H1 (cell line): ENCODE measurements at regions not wholly inside any gene's neighbourhood (a gene's known extent, or its start where the extent isn't known, plus 50 kb on each side); places are given as distances from the start of the nearest gene placed in this dataset.

ENCODE experiments used
- CTCF ChIA-PET: fragments of 300-600 bp; sonication (Branson Sonifier 250); formaldehyde crosslinking; loops from one replicate; lab custom pipeline; 2021; ENCODE audit not compliant: partially characterized antibody; lab: Charles Lee
- POLR2A ChIA-PET: fragments of 300-600 bp; sonication (Branson Sonifier 250); formaldehyde crosslinking; loops from one replicate; lab custom pipeline; 2021; ENCODE audit warnings: inconsistent platforms; ENCODE audit not compliant: partially characterized antibody; lab: Charles Lee
- DNase-seq, 2 experiments: peaks; one replicate each; pipeline versions ENCODE4 v3.0.0 to v3.0.0-alpha.2; 2010 to 2022; ENCODE audit warnings: low spot score in 2 of 2, low read depth in 1 of 2, mixed read lengths in 1 of 2
- FAIRE-seq: peaks from 2 replicates; lab custom pipeline; 2011; peaks lifted over from hg19 to GRCh38; lab: Jason Lieb, UNC
- H2AFZ ChIP-seq: 2 replicates; pipeline ENCODE4 v1.8.1; 2012; ENCODE audit warnings: low read length, inconsistent platforms
- H2AK5ac ChIP-seq: 2 replicates; pipeline ENCODE4 v1.6.1; 2013; ENCODE audit warnings: low read depth, low read length
- H2BK120ac ChIP-seq: replicated peaks from 2 replicates; pipeline ENCODE3; 2013; ENCODE audit warnings: low read depth, low read length, inconsistent platforms
- H2BK12ac ChIP-seq: 2 replicates; pipeline ENCODE4 v1.6.1; 2013; ENCODE audit warnings: low read depth, low read length
- H2BK15ac ChIP-seq: 2 replicates; pipeline ENCODE4 v1.6.1; 2013; ENCODE audit warnings: low read length
- H2BK20ac ChIP-seq: 2 replicates; pipeline ENCODE4 v1.6.1; 2013; ENCODE audit warnings: low read length
- H2BK5ac ChIP-seq: 2 replicates; pipeline ENCODE4 v1.6.1; 2013; ENCODE audit warnings: low read depth, low read length
- H3K14ac ChIP-seq: 2 replicates; pipeline ENCODE4 v1.6.1; 2013; ENCODE audit warnings: inconsistent platforms; ENCODE audit not compliant: insufficient read length
- H3K18ac ChIP-seq: 2 replicates; pipeline ENCODE4 v1.6.1; 2013; ENCODE audit warnings: low read length; ENCODE audit errors: extremely low read depth
- H3K23ac ChIP-seq: 2 replicates; pipeline ENCODE4 v1.6.1; 2013; ENCODE audit warnings: inconsistent platforms; ENCODE audit not compliant: insufficient read length
- H3K23me2 ChIP-seq: 2 replicates; pipeline ENCODE4 v1.6.1; 2013; ENCODE audit warnings: low read depth, low read length
- H3K27ac ChIP-seq: 2 replicates; pipeline ENCODE4 v1.6.1; 2011; ENCODE audit warnings: low read depth, low read length, inconsistent platforms
- H3K27me3 ChIP-seq, 4 experiments: replicated peaks in 1 of 4; 1 replicate in 1 of 4; 2 replicates in 3 of 4; pipeline versions ENCODE4 v1.6.1 to v1.8.1; 2011 to 2013; ENCODE audit warnings: low read length in 3 of 4, mild to moderate bottlenecking in 3 of 4, inconsistent platforms in 2 of 4, mixed read lengths in 2 of 4, moderate library complexity in 1 of 4; ENCODE audit not compliant: control insufficient read depth in 3 of 4, insufficient read depth in 3 of 4; ENCODE audit errors: extremely low read depth in 1 of 4
- H3K36me3 ChIP-seq, 4 experiments: 2 replicates each; pipeline versions ENCODE4 v1.6.1 to v1.8.1; 2011 to 2013; ENCODE audit warnings: mild to moderate bottlenecking in 4 of 4, low read length in 3 of 4, moderate library complexity in 2 of 4, control low read depth in 1 of 4, inconsistent platforms in 1 of 4; ENCODE audit not compliant: insufficient read depth in 4 of 4, control insufficient read depth in 2 of 4
- H3K4ac ChIP-seq: replicated peaks from 2 replicates; pipeline ENCODE3; 2013; ENCODE audit warnings: low read length, low read depth, mixed read lengths, inconsistent platforms; ENCODE audit not compliant: insufficient read length
- H3K4me1 ChIP-seq, 4 experiments: replicated peaks in 1 of 4; 1 replicate in 1 of 4; 2 replicates in 3 of 4; pipeline versions ENCODE4 v1.6.1 to v1.8.1; 2011 to 2013; ENCODE audit warnings: low read length in 3 of 4, inconsistent platforms in 2 of 4, mixed read lengths in 1 of 4; ENCODE audit not compliant: insufficient read depth in 4 of 4, control insufficient read depth in 3 of 4
- H3K4me2 ChIP-seq, 2 experiments: 2 replicates each; pipeline versions ENCODE4 v1.6.1 to v1.8.1; 2011 to 2013; ENCODE audit warnings: low read depth in 2 of 2, low read length in 2 of 2, control low read depth in 1 of 2, inconsistent platforms in 1 of 2, mild to moderate bottlenecking in 1 of 2; ENCODE audit not compliant: insufficient read depth in 1 of 2
- H3K4me3 ChIP-seq, 4 experiments: fragments of 200-600, 300-600 bp in 1 of 4; sonication (generic), shearing (Covaris generic), sonication (Bioruptor Twin) in 1 of 4; 2 replicates each; pipeline versions ENCODE4 v1.5.1 to v1.8.1; 2011 to 2016; ENCODE audit warnings: low read length in 4 of 4, low read depth in 3 of 4, control low read depth in 2 of 4, inconsistent platforms in 2 of 4, mild to moderate bottlenecking in 2 of 4, mixed read lengths in 1 of 4, moderate library complexity in 1 of 4; ENCODE audit not compliant: insufficient read depth in 2 of 4; ENCODE audit errors: extremely low read depth in 1 of 4
- H3K56ac ChIP-seq: replicated peaks from 2 replicates; pipeline ENCODE3; 2013; ENCODE audit warnings: low read depth, mild to moderate bottlenecking, mixed read lengths, low read length, inconsistent platforms; ENCODE audit not compliant: insufficient read length
- H3K79me1 ChIP-seq: 2 replicates; pipeline ENCODE4 v1.6.1; 2013; ENCODE audit warnings: low read depth, low read length, control low read depth
- H3K79me2 ChIP-seq, 2 experiments: 2 replicates each; pipeline versions ENCODE4 v1.6.1 to v1.8.1; 2012 to 2013; ENCODE audit warnings: low read length in 2 of 2, mild to moderate bottlenecking in 2 of 2, inconsistent platforms in 1 of 2; ENCODE audit not compliant: insufficient read depth in 2 of 2, control insufficient read depth in 1 of 2
- H3K9ac ChIP-seq, 4 experiments: replicated peaks in 1 of 4; 1 replicate in 1 of 4; 2 replicates in 3 of 4; pipeline versions ENCODE4 v1.6.1 to v1.8.1; 2011 to 2013; ENCODE audit warnings: low read depth in 3 of 4, low read length in 3 of 4, control low read depth in 2 of 4, mild to moderate bottlenecking in 2 of 4, moderate library complexity in 2 of 4, inconsistent platforms in 1 of 4; ENCODE audit errors: extremely low read depth in 1 of 4
- H3K9me3 ChIP-seq, 2 experiments: 2 replicates each; pipeline versions ENCODE4 v1.6.1 to v1.8.1; 2012 to 2013; ENCODE audit warnings: mild to moderate bottlenecking in 2 of 2, moderate library complexity in 2 of 2, control low read depth in 1 of 2, inconsistent platforms in 1 of 2, low read depth in 1 of 2, low read length in 1 of 2, mixed read lengths in 1 of 2; ENCODE audit not compliant: insufficient read depth in 2 of 2
- H4K20me1 ChIP-seq, 2 experiments: replicated peaks in 1 of 2; 2 replicates each; pipeline versions ENCODE3 to v1.8.1; 2011 to 2013; ENCODE audit warnings: inconsistent platforms in 2 of 2, low read length in 2 of 2, mild to moderate bottlenecking in 1 of 2; ENCODE audit not compliant: insufficient read depth in 2 of 2, control insufficient read depth in 1 of 2
- H4K5ac ChIP-seq: 2 replicates; pipeline ENCODE4 v1.6.1; 2013; ENCODE audit warnings: low read length, low read depth, mixed read lengths, inconsistent platforms; ENCODE audit not compliant: insufficient read length
- H4K8ac ChIP-seq: 2 replicates; pipeline ENCODE4 v1.8.0; 2013; ENCODE audit warnings: mild to moderate bottlenecking, moderate library complexity, low read length, inconsistent platforms; ENCODE audit not compliant: insufficient read depth; ENCODE audit errors: extremely low read depth
- H4K91ac ChIP-seq: replicated peaks from 2 replicates; pipeline ENCODE3; 2013; ENCODE audit warnings: low read length, mixed read lengths, inconsistent platforms; ENCODE audit not compliant: insufficient read length
- WGBS, 2 experiments: shearing (Covaris generic) in 1 of 2; methylation state at CpG; one replicate each; pipeline versions ENCODE4 v1.1.6 to v1.1.7; 2013 to 2015; ENCODE audit warnings: low lambda C conversion rate in 2 of 2, mixed read lengths in 2 of 2, inconsistent platforms in 1 of 2, low coverage in 1 of 2, missing lambda C conversion rate in 1 of 2; ENCODE audit not compliant: insufficient replicate concordance in 2 of 2, insufficient coverage in 1 of 2, insufficient read length in 1 of 2; ENCODE audit errors: extremely low coverage in 1 of 2, missing lambda C conversion rate in 1 of 2; 5-methylcytosine and 5-hydroxymethylcytosine counted together
- TF ChIP-seq, protein P1 (sequence below): fragments of 300-600 bp; sonication (generic); IDR thresholded peaks from 2 replicates; pipeline ENCODE4 v1.7.1; 2012; ENCODE audit warnings: low read length, moderate library complexity, mild to moderate bottlenecking, inconsistent platforms; ENCODE audit not compliant: insufficient replicate concordance

DNA sequence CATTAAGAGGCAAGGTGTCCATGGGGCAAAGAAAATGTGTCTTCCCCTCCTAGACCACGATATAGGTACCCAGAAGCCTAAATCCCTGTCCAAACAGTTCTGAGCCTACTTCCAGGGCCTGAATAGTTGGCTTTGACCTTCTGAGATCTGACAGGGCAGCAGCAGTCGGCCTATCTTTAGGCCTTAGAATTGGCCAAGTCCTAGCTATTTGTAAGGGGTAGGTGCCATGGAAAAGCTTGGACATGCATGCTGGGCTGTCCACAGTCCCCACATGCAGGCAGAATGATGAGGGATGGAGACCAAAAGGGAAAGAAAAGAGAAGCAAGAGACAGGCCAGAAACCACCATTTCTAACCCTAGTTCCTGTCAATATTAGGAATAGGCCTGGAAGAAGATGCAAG is 346.1 kb downstream of the ANXA1 start:
- FAIRE-seq, result no peak
- no peak overlapping the region for H3K4me3 ChIP-seq
- TF ChIP-seq, protein P1, sequence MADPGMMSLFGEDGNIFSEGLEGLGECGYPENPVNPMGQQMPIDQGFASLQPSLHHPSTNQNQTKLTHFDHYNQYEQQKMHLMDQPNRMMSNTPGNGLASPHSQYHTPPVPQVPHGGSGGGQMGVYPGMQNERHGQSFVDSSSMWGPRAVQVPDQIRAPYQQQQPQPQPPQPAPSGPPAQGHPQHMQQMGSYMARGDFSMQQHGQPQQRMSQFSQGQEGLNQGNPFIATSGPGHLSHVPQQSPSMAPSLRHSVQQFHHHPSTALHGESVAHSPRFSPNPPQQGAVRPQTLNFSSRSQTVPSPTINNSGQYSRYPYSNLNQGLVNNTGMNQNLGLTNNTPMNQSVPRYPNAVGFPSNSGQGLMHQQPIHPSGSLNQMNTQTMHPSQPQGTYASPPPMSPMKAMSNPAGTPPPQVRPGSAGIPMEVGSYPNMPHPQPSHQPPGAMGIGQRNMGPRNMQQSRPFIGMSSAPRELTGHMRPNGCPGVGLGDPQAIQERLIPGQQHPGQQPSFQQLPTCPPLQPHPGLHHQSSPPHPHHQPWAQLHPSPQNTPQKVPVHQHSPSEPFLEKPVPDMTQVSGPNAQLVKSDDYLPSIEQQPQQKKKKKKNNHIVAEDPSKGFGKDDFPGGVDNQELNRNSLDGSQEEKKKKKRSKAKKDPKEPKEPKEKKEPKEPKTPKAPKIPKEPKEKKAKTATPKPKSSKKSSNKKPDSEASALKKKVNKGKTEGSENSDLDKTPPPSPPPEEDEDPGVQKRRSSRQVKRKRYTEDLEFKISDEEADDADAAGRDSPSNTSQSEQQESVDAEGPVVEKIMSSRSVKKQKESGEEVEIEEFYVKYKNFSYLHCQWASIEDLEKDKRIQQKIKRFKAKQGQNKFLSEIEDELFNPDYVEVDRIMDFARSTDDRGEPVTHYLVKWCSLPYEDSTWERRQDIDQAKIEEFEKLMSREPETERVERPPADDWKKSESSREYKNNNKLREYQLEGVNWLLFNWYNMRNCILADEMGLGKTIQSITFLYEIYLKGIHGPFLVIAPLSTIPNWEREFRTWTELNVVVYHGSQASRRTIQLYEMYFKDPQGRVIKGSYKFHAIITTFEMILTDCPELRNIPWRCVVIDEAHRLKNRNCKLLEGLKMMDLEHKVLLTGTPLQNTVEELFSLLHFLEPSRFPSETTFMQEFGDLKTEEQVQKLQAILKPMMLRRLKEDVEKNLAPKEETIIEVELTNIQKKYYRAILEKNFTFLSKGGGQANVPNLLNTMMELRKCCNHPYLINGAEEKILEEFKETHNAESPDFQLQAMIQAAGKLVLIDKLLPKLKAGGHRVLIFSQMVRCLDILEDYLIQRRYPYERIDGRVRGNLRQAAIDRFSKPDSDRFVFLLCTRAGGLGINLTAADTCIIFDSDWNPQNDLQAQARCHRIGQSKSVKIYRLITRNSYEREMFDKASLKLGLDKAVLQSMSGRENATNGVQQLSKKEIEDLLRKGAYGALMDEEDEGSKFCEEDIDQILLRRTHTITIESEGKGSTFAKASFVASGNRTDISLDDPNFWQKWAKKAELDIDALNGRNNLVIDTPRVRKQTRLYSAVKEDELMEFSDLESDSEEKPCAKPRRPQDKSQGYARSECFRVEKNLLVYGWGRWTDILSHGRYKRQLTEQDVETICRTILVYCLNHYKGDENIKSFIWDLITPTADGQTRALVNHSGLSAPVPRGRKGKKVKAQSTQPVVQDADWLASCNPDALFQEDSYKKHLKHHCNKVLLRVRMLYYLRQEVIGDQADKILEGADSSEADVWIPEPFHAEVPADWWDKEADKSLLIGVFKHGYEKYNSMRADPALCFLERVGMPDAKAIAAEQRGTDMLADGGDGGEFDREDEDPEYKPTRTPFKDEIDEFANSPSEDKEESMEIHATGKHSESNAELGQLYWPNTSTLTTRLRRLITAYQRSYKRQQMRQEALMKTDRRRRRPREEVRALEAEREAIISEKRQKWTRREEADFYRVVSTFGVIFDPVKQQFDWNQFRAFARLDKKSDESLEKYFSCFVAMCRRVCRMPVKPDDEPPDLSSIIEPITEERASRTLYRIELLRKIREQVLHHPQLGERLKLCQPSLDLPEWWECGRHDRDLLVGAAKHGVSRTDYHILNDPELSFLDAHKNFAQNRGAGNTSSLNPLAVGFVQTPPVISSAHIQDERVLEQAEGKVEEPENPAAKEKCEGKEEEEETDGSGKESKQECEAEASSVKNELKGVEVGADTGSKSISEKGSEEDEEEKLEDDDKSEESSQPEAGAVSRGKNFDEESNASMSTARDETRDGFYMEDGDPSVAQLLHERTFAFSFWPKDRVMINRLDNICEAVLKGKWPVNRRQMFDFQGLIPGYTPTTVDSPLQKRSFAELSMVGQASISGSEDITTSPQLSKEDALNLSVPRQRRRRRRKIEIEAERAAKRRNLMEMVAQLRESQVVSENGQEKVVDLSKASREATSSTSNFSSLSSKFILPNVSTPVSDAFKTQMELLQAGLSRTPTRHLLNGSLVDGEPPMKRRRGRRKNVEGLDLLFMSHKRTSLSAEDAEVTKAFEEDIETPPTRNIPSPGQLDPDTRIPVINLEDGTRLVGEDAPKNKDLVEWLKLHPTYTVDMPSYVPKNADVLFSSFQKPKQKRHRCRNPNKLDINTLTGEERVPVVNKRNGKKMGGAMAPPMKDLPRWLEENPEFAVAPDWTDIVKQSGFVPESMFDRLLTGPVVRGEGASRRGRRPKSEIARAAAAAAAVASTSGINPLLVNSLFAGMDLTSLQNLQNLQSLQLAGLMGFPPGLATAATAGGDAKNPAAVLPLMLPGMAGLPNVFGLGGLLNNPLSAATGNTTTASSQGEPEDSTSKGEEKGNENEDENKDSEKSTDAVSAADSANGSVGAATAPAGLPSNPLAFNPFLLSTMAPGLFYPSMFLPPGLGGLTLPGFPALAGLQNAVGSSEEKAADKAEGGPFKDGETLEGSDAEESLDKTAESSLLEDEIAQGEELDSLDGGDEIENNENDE, result no peak

More for the DNA sequence above, 346.1 kb downstream of the ANXA1 start:
- Histone ChIP-seq H3K56ac (no peak overlapping the region), H2BK20ac (no peak overlapping the region), H3K27ac (no peak overlapping the region), H2AK5ac (no peak overlapping the region), H2BK120ac (no peak overlapping the region), H3K4me1 (no peaks in the 10 kb centered on the region), H2BK12ac (no peak overlapping the region), H3K4me2 (no peak overlapping the region), H3K27me3 (no peaks in the 10 kb centered on the region), H2AFZ (no peak overlapping the region), H4K20me1 (no peaks in the 10 kb centered on the region), H3K36me3 (no peaks in the 10 kb centered on the region), H3K79me1 (no peaks in the 10 kb centered on the region), H3K9ac (no peak overlapping the region), H3K14ac (no peak overlapping the region), H3K79me2 (no peaks in the 10 kb centered on the region), H3K23ac (no peak overlapping the region), H2BK5ac (no peak overlapping the region), H4K5ac (no peak overlapping the region), H3K9me3 (no peaks in the 10 kb centered on the region), H2BK15ac (no peak overlapping the region), H4K8ac (no peak overlapping the region), H4K91ac (no peak overlapping the region), H3K18ac (no peak overlapping the region), H3K4ac (no peak overlapping the region), H3K23me2 (no peaks in the 10 kb centered on the region)
- ChIA-PET CTCF (no interaction called here), POLR2A (no interaction called here)
- DNase-seq, result no peak
- WGBS, 2 experiments, result 85% methylated on average over 2 of the region's 2 CpGs; no CpG with 5 or more reads in 1 of the 2 experiments
